ENCODE measurements at regions not wholly inside any gene's neighbourhood (a gene's known extent, or its start where the extent isn't known, plus 50 kb on each side); places are given as distances from the start of the nearest gene placed in this dataset.

DNA sequence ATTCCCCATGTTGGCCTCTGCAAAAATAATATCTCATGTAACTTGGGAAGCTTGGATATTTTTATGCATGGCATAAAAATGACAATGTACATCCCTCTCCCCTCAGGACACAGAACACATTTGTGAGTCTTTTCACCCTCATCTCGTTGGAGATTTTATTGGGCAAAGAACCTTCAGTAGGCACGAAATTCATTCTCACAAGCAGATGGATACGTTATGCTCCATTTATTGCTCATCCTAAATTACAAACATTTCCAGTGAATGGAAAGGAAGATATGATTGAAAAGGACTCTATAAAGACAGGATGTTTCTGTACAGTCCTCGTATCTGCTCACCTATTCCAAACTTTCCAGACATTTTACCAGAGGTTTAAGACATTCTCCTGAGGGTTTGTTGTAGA lies 1175.8 kb downstream of the UQCRFS1 start:
- H3K4me3 ChIP-seq (ENCODE audit: low read depth in 1 of 2, low read length in 2 of 2) = no peak overlapping the region
- no peak overlapping the region for H3K27ac ChIP-seq (ENCODE audit: low read depth, low read length)
- no peaks in the 10 kb centered on the region for H3K4me1 ChIP-seq (ENCODE audit: insufficient read depth, low read length)
- no peaks in the 10 kb centered on the region for H3K9me3 ChIP-seq (ENCODE audit: low read length)
- no peak overlapping the region for H3K9ac ChIP-seq (ENCODE audit: low read length)
- no peaks in the 10 kb centered on the region for H3K36me3 ChIP-seq (ENCODE audit: insufficient read depth, low read length)
- no peaks in the 10 kb centered on the region for H3K27me3 ChIP-seq (ENCODE audit: control insufficient read depth in 1 of 2, insufficient read depth in 2 of 2, low read length in 2 of 2)

DNA sequence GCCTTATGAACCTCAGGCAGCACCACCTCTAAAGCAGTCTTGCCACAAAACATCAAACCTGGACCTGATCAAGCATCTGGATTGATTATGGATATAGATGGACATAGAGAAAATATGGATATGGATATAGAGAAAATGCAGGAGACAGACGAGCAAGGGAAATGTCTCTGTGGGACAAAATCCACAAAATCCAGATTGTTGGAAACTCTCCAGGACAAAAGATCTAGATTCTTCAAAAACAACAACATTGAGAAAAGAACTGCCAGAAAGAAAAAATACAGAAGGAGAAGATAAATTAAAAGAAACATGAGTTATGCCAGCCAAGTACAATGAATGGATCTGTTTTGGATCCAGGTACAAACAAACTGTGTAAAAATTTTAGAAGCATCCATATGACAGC lies 1176.5 kb downstream of the UQCRFS1 start:
- H3K4me3 ChIP-seq (ENCODE audit: low read depth in 1 of 2, low read length in 2 of 2) = no peak overlapping the region
- no peaks in the 10 kb centered on the region for H3K36me3 ChIP-seq (ENCODE audit: insufficient read depth, low read length)
- H3K9ac ChIP-seq (ENCODE audit: low read length) = no peak overlapping the region
- H3K27me3 ChIP-seq (ENCODE audit: control insufficient read depth in 1 of 2, insufficient read depth in 2 of 2, low read length in 2 of 2) = no peaks in the 10 kb centered on the region
- H3K9me3 ChIP-seq (ENCODE audit: low read length) = no peaks in the 10 kb centered on the region
- no peaks in the 10 kb centered on the region for H3K4me1 ChIP-seq (ENCODE audit: insufficient read depth, low read length)
- H3K27ac ChIP-seq (ENCODE audit: low read depth, low read length) = no peak overlapping the region

DNA sequence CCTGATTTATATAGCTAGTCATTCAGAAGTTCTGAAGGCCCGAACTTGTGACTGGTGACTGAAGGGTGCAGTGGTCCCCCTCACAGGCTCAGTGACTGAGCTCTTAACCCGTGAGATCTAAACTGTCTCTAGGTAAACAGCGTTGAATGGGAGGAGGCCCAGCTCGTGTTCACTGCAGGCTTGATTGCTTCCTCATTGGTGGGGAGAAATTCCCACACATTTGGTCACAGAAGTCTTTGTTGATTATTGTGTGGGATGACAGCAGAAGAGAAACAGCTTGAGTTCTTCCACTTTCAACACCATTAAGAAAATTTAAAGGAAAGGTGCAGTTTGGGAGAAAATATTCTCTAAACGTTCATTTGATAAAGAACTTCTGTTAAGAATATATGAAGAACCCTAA lies 1178.0 kb downstream of the UQCRFS1 start:
- Histone ChIP-seq H3K27ac (ENCODE audit: low read depth, low read length) (no peak overlapping the region), H3K9me3 (ENCODE audit: low read length) (no peaks in the 10 kb centered on the region), H3K9ac (ENCODE audit: low read length) (no peak overlapping the region), H3K4me1 (ENCODE audit: insufficient read depth, low read length) (no peaks in the 10 kb centered on the region), H3K27me3 (ENCODE audit: control insufficient read depth in 1 of 2, insufficient read depth in 2 of 2, low read length in 2 of 2) (no peaks in the 10 kb centered on the region), H3K36me3 (ENCODE audit: insufficient read depth, low read length) (no peaks in the 10 kb centered on the region), H3K4me3 (ENCODE audit: low read depth in 1 of 2, low read length in 2 of 2) (no peak overlapping the region)

DNA sequence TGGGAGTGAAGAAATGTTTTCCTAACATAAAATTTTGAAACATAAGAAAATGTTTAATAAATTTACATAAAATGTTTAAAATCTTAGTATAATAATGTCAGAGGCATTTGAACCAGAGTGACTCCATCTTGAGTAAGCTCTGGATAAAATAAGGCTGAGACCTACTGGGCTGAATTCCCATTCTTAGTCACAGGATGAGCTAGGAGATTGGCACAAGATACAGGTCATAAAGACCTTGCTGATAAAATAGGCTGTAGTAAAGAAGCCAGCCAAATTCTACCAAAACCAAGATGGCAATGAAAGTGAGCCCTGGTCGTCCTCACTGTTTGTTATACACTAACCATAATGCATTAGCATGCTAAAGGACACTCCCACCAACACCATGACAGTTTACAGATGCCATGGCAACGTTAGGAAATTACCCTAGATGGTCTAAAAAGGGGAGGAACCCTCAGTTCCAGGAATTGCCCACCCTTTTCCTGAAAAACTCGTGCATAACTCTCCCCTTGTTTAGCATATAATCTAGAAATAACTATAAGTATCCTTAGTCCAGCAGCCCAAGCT lies 1184.0 kb downstream of the UQCRFS1 start:
- no peak overlapping the region for H3K27ac ChIP-seq (ENCODE audit: low read depth, low read length)
- H3K27me3 ChIP-seq (ENCODE audit: control insufficient read depth in 1 of 2, insufficient read depth in 2 of 2, low read length in 2 of 2) = no peaks in the 10 kb centered on the region
- H3K4me1 ChIP-seq (ENCODE audit: insufficient read depth, low read length) = no peaks in the 10 kb centered on the region
- no peaks in the 10 kb centered on the region for H3K36me3 ChIP-seq (ENCODE audit: insufficient read depth, low read length)
- H3K9me3 ChIP-seq (ENCODE audit: low read length) = no peaks in the 10 kb centered on the region
- no peak overlapping the region for H3K9ac ChIP-seq (ENCODE audit: low read length)
- H3K4me3 ChIP-seq (ENCODE audit: low read depth in 1 of 2, low read length in 2 of 2) = no peak overlapping the region

DNA sequence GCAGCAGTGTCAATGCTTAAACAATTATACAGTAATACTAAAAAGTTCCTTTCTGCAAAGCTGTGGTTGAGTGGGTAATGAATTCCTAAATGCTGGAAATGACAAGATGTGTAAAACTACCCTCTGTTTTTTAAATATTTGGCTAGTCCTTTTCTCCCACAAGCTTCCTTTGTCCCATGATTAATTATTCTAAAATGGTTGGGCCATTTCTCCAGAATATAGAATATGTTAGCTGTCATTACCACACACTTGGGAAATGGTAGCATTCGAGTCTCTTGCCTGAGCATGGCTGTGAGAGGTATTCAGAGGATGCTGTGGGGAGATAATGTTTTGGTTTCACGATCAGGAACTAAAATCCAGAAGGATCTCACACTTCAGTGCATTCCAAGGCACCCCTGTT lies 1185.8 kb downstream of the UQCRFS1 start:
- Histone ChIP-seq H3K4me1 (ENCODE audit: insufficient read depth, low read length) (no peaks in the 10 kb centered on the region), H3K9ac (ENCODE audit: low read length) (no peak overlapping the region), H3K4me3 (ENCODE audit: low read depth in 1 of 2, low read length in 2 of 2) (no peak overlapping the region), H3K27ac (ENCODE audit: low read depth, low read length) (no peak overlapping the region), H3K9me3 (ENCODE audit: low read length) (no peaks in the 10 kb centered on the region), H3K27me3 (ENCODE audit: control insufficient read depth in 1 of 2, insufficient read depth in 2 of 2, low read length in 2 of 2) (no peaks in the 10 kb centered on the region), H3K36me3 (ENCODE audit: insufficient read depth, low read length) (no peaks in the 10 kb centered on the region)

DNA sequence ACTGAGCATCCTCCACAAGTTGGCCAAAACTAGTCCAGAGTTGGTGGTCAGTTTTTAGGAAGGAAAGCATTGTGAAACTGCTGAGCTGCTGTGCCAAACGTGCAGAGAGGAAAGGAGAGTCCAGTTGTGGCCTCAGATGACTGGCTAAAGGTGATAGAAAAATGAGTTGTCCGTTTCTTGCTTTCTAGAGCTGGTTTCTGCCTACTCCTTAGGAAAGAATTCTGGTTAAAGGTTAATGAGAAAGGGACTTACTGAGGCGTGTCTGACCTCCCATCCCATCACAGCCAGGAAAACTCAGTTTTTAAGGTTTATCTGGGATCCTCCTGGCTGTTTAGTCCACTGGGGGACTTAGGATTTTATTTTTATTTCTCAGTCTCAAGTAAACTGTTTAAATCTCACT lies 1186.3 kb downstream of the UQCRFS1 start:
- H3K4me1 ChIP-seq (ENCODE audit: insufficient read depth, low read length) = no peaks in the 10 kb centered on the region
- H3K4me3 ChIP-seq (ENCODE audit: low read depth in 1 of 2, low read length in 2 of 2) = no peak overlapping the region
- no peaks in the 10 kb centered on the region for H3K27me3 ChIP-seq (ENCODE audit: control insufficient read depth in 1 of 2, insufficient read depth in 2 of 2, low read length in 2 of 2)
- no peaks in the 10 kb centered on the region for H3K9me3 ChIP-seq (ENCODE audit: low read length)
- H3K9ac ChIP-seq (ENCODE audit: low read length) = no peak overlapping the region
- H3K36me3 ChIP-seq (ENCODE audit: insufficient read depth, low read length) = no peaks in the 10 kb centered on the region
- no peak overlapping the region for H3K27ac ChIP-seq (ENCODE audit: low read depth, low read length)

DNA sequence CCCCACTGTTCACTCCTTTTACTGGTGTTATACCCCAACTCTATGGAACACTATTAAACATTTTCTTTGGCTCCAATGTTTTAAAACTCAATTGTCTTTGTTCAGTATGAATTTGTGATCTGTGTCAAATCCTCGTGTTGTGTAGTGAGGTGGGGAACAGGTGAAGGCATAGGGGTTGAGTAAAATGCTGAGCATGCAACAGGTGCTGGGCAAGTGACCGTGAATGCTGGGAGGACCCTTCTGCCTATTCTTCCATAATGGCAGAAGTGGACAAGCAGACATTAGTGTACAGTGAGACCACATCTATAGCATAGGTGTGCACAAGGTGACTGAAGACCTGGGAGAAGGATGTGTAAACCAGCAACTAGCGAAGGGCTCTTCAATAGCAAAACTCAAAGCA lies 1188.0 kb downstream of the UQCRFS1 start:
- Histone ChIP-seq H3K9me3 (ENCODE audit: low read length) (no peaks in the 10 kb centered on the region), H3K36me3 (ENCODE audit: insufficient read depth, low read length) (no peaks in the 10 kb centered on the region), H3K27ac (ENCODE audit: low read depth, low read length) (no peak overlapping the region), H3K4me3 (ENCODE audit: low read depth in 1 of 2, low read length in 2 of 2) (no peak overlapping the region), H3K27me3 (ENCODE audit: control insufficient read depth in 1 of 2, insufficient read depth in 2 of 2, low read length in 2 of 2) (no peaks in the 10 kb centered on the region), H3K9ac (ENCODE audit: low read length) (no peak overlapping the region), H3K4me1 (ENCODE audit: insufficient read depth, low read length) (no peaks in the 10 kb centered on the region)

DNA sequence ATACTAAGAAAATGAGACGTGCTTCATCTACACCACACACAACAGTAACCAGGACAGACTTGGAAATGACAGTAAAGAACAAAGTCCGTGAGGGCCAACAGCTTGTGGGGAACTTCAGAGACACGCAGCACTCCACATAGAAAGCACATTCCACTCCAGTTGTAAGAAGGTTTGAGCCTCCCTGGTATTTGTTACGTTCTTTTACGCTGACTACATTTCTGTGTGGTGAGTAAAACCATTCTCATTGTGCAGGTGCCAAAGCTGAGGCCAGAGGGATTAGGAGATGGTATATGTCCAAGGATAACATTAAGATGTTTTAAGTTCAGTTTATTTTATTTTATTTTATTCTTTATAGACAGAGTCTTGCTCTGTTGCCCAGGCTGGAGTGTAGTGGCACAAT lies 1189.9 kb downstream of the UQCRFS1 start:
- Histone ChIP-seq H3K27ac (ENCODE audit: low read depth, low read length) (no peak overlapping the region), H3K9ac (ENCODE audit: low read length) (no peak overlapping the region), H3K4me1 (ENCODE audit: insufficient read depth, low read length) (no peaks in the 10 kb centered on the region), H3K9me3 (ENCODE audit: low read length) (no peaks in the 10 kb centered on the region), H3K27me3 (ENCODE audit: control insufficient read depth in 1 of 2, insufficient read depth in 2 of 2, low read length in 2 of 2) (no peaks in the 10 kb centered on the region), H3K4me3 (ENCODE audit: low read depth in 1 of 2, low read length in 2 of 2) (no peak overlapping the region), H3K36me3 (ENCODE audit: insufficient read depth, low read length) (no peaks in the 10 kb centered on the region)

DNA sequence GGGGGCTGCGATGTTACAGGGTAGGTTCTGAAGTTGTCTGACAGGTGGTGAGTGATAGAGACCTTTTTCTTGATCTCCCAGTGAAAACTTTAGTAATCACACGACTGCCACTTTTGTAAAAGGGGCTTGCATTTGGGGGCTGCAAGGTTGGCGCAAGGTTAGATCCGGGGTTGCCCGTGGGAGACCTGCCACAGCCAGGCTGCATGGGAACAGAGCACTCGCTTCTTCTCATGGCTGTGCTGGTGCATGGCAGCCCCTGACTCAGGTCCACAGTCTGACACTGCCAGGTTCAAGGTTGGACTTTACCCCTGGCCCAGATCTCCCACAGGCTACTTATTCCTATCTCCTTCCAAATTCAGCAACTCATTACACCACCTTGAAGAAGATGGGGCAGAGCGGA lies 1190.4 kb downstream of the UQCRFS1 start:
- Histone ChIP-seq H3K27me3 (ENCODE audit: control insufficient read depth in 1 of 2, insufficient read depth in 2 of 2, low read length in 2 of 2) (no peaks in the 10 kb centered on the region), H3K9me3 (ENCODE audit: low read length) (no peaks in the 10 kb centered on the region), H3K36me3 (ENCODE audit: insufficient read depth, low read length) (no peaks in the 10 kb centered on the region), H3K9ac (ENCODE audit: low read length) (no peak overlapping the region), H3K4me1 (ENCODE audit: insufficient read depth, low read length) (no peaks in the 10 kb centered on the region), H3K27ac (ENCODE audit: low read depth, low read length) (no peak overlapping the region), H3K4me3 (ENCODE audit: low read depth in 1 of 2, low read length in 2 of 2) (no peak overlapping the region)

DNA sequence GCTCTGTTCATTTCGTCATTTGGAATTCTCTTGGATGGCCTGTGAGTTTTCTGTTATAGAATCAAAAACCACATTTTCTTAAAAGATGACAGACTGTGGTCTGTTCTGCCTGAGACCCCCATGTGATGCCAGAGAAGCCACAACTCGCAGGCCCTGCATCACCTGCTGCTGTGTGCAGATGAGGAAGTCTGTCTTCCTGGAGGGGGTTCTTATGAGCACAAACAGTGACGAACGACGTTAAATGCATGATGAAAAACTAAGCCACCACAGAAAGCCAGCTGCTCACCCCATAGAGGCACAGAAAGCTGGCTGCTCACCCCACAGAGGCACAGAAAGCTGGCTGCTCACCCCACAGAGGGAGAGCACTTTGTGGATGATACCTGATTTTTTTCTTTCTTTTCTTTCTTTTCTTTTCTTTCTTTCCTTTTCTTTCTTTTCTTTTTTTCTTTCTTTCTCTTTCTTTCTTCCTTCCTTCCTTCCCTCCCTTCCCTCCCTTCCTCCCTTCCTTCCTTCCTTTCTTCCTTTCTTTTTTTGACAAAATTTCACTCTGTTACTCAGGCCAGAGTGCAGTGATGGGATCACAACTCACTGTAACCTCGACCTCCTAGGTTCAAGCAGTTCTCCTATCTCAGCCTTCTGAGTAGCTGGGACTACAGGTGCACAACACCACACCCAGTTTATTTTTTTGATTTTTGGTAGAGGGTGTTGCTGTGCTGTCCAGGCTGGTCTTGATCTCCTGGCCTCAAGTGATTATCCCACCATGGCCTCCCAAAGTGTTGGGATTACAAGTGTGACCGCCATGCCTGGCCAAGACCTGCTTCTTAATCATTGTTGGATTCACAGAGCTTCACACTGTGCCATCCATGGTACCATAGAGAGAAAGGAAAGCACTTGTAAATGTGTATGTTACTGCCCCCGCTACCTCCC lies 1191.4 kb downstream of the UQCRFS1 start:
- Histone ChIP-seq H3K4me1 (ENCODE audit: insufficient read depth, low read length) (no peaks in the 10 kb centered on the region), H3K9me3 (ENCODE audit: low read length) (no peaks in the 10 kb centered on the region)

DNA sequence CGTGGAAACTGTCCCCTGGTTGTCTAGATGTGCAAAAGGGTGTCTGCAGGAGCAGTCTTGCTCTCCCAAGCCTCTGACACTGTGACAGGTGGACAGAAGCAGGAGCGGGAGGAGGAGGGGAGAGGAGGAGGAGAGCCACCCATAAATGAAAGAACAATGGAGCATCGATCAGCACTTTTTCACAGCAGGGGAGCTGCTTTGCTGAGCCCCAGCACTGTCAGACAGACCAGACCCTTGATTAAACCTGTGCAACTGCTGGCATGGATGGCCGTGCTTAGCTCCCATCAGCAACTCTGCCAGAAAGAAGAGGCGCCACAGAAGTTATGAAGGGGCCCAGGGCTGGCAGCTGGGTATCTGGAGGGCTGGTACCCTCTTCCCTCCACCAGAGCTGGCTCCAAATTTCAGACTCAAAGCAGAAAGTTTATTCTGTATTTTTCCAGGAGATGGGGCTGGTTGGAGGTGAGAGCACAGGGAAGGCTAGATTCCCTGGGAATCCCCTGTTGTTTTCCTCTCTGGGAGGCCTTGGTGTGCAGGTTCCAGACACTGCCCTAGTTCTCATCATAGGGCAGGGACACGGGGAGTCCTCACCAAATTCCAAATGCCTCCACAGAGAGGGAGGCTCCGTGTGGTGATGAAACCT lies 1192.2 kb downstream of the UQCRFS1 start:
- Histone ChIP-seq H3K4me1 (ENCODE audit: insufficient read depth, low read length) (no peaks in the 10 kb centered on the region), H3K4me3 (ENCODE audit: low read depth in 1 of 2, low read length in 2 of 2) (no peak overlapping the region), H3K36me3 (ENCODE audit: insufficient read depth, low read length) (no peaks in the 10 kb centered on the region), H3K27me3 (ENCODE audit: control insufficient read depth in 1 of 2, insufficient read depth in 2 of 2, low read length in 2 of 2) (no peaks in the 10 kb centered on the region), H3K9ac (ENCODE audit: low read length) (no peak overlapping the region), H3K27ac (ENCODE audit: low read depth, low read length) (no peak overlapping the region), H3K9me3 (ENCODE audit: low read length) (no peaks in the 10 kb centered on the region)

More for the DNA sequence above, 1191.4 kb downstream of the UQCRFS1 start:
- H3K4me3 ChIP-seq (ENCODE audit: low read depth in 1 of 2, low read length in 2 of 2) = no peak overlapping the region
- H3K27ac ChIP-seq (ENCODE audit: low read depth, low read length) = no peak overlapping the region
- H3K27me3 ChIP-seq (ENCODE audit: control insufficient read depth in 1 of 2, insufficient read depth in 2 of 2, low read length in 2 of 2) = no peaks in the 10 kb centered on the region
- H3K9ac ChIP-seq (ENCODE audit: low read length) = no peak overlapping the region
- no peaks in the 10 kb centered on the region for H3K36me3 ChIP-seq (ENCODE audit: insufficient read depth, low read length)
